ENCODE measurements at regions not wholly inside any gene's neighbourhood (a gene's known extent, or its start where the extent isn't known, plus 50 kb on each side); places are given as distances from the start of the nearest gene placed in this dataset.

GRCh38 chr16:76182041-76182635 is 95.1 kb upstream of the CNTNAP4 start:
- DNase-seq (ENCODE audit: low read depth): no peak

DNA sequence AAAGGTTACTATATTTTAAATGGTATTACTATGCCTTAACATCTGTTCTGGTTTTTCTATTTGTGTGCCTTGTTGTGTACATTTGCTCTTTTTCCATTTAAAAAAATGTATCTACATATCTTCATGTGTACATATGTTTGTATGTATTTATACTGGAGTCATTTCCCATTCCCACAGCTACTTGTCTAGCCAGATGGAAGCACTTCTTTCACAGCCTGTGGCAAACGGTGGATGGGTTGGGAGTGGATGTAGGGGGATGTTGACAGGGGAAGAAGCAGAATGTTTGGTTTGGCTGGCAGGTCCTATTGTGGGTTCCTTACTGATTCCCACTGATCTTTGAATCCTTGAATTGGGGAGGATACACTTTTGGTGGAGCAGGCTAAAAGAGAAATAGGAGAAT is 93.6 kb upstream of the CNTNAP4 start:
- DNase-seq (ENCODE audit: low read depth): no peak

- no peak for DNase-seq (ENCODE audit: low read depth)
Measured at GRCh38 chr16:76190057-76190456, 87.1 kb upstream of the CNTNAP4 start.

DNA sequence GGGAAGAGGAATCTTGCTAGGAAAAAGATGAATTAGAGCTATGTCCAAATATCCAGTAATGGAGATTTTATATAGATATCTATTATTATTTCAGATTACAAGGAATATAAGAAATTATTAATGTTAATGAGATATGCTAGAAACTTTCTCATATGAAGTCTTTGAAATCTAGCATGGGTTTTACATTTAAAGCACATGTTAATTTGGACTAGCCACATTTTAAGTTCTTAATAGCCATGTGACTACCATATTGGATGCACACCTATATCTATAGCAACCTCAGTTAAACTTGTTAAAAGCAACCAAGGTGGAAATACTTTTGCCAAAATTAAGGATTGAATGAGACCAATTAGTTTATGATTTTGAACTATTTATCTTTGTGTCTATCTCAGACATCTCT is 86.7 kb upstream of the CNTNAP4 start:
- no peak for DNase-seq (ENCODE audit: low read depth)

DNA sequence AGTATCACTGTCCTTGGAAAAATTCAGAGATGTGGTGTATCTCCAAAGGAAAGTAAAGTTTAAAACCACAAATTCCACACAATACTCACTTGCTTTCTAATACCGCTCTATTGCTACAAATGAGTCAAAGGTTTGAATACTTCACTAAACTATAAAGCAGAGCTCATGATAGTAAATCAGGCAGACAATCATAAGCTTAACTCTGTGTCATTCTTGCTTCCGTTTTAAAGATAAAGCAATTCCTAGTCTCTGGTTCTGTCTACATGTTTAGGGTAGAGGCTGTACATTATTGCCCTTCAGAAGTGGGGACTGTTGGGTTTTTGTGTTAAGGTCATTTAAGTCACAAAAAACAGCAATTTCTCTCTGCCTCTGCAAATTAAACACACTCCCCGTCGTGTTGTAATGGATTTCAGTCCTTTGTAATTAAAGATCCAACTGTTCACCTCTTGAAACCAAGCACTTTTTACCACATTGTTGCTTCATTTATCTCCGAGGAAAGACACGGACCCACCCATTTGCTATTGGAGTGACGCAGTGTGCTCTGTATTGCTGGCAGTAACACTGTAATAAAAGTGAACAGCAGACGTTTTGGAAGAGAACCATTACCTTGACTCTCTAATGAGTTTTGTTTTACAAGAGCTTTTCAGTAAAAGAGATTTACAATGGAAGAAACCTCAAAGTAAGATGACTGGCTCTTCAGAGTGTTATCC is 83.1 kb upstream of the CNTNAP4 start:
- DNase-seq (ENCODE audit: low read depth): no peak

- DNase-seq (ENCODE audit: low read depth): no peak
Measured at GRCh38 chr16:76194616-76195015, 82.6 kb upstream of the CNTNAP4 start.

DNA sequence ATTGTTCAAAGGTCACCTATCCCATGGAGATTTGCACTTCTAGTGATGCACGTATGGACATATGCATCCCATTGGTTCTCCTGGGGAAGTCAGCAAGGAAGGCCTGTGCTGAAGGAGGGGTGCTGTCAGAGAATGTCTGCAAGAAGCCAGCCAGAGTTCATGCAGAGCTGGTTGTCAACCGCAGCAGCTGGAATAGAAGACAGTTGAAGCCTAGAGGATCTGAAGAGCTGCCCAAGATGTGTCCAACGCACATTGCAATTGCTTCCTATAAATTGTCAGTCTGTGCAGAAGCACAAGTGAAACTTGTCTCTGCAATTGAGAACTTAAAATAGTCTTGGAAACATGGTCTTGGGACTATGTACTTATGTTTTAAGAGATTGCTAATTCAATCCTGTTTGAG is 82.1 kb upstream of the CNTNAP4 start:
- DNase-seq (ENCODE audit: low read depth): no peak

GRCh38 chr16:76195648-76196047 is 81.6 kb upstream of the CNTNAP4 start:
- DNase-seq (ENCODE audit: low read depth): no peak

DNA sequence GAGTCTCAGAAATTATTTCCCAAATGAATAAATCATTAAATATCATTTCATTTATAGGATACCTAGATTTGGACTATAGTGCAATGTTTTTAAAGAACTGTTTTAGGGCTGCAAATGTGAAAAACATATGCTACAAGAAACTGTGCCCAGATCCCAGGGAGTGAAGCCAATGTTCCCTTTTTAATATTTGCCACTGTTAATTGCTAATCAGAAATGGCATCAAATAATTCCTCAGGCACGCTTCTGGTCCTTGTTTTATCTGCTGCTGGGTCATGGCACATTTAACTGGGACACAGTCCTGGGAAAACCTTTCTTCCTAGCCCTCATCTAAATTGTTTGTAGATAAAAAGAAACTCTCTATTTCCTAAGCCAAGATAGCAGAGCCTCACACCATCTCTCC is 79.3 kb upstream of the CNTNAP4 start:
- no peak for DNase-seq (ENCODE audit: low read depth)

DNA sequence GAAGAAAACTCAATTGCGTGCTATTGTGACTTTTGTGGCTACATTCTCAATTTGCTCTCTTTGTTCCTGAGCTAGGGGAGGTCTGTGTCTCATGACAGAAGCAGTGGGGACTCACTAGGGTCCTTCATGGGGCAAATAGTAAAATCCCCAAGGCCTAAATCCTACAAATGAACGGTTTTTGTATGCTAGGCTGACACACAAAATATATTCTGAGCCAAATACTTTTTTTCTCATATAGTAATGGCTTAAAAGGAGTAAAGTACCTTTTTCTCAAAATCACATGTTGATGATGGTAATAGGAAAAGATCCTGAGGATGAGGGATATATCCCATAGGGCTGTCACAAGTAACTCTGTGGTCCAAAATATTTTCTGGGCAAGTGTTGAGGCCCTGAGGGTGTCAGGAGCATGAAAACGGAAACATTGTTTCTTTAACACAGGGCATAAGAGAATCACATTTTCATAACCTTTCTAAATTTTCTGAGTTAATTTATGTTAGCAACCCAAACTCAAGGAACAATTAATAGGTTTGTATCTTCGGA is 77.5 kb upstream of the CNTNAP4 start:
- no peak for DNase-seq (ENCODE audit: low read depth)

GRCh38 chr16:76201385-76201784 is 75.8 kb upstream of the CNTNAP4 start:
- no peak for DNase-seq (ENCODE audit: low read depth)

- DNase-seq (ENCODE audit: low read depth): no peak
Measured at GRCh38 chr16:76204249-76204648, 73.0 kb upstream of the CNTNAP4 start.

GRCh38 chr16:76207270-76207669 is 69.9 kb upstream of the CNTNAP4 start:
- no peak for DNase-seq (ENCODE audit: low read depth)

DNA sequence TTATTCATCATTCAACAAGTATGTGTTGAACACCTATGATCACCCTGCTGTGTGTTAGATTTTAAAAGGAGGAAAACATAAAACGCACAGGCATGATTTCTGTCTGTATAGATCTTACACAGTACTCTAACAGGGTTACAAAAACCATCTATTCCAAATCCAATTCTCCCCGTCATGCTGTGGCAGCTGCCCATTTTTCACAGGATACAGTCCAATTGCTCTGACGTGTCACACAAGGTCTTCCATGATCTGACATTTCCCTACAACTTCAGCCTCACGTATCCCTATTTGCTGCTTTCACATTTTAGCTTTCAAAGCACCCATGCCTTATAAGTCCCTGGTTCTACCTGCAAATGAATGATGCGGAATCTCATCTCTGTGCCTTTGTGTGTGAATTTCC is 67.0 kb upstream of the CNTNAP4 start:
- DNase-seq (ENCODE audit: low read depth): no peak

DNA sequence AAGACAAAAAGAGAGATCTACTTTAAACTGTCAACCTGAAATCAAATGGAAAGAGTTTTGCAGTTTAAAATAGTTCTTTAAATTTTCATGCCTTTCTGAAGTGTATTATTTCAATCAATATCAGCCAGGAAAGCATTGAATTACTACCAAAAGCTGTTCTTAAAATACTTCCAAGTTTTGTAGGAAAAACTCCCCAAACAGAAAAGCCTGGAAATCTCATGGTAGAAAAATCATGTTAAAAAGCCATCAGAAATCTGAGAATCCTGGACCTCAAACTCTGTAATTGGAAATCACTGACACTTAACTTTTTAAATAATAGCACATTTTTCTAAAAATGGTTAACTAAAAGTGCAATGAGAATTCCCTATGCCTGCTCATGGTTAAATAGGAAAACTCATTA is 63.3 kb upstream of the CNTNAP4 start:
- no peak for DNase-seq (ENCODE audit: low read depth)

- no peak for DNase-seq (ENCODE audit: low read depth)
Measured at GRCh38 chr16:76214856-76215255, 62.3 kb upstream of the CNTNAP4 start.

DNA sequence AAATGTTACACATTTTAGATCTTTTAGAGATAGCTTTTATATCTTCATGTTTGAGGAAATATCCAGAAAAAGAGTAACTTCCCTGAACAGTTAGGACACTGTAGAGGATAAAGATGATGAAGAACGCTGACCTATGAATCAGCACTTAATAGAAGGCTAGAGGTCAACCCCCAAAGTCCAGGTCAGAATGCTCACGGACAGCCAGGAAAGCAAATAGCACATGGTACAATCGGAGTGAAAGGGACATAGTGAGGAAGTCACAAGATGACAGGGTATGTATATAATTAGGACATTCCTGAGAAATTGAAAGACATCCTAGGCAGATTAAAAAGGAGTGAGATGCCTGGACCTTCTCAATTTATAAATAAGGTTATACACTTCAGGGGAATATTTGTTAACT is 55.1 kb upstream of the CNTNAP4 start:
- no peak for DNase-seq (ENCODE audit: low read depth)

GRCh38 chr16:76222853-76223252 is 54.3 kb upstream of the CNTNAP4 start:
- DNase-seq (ENCODE audit: low read depth): no peak

GRCh38 chr16:76226011-76226410 is 51.2 kb upstream of the CNTNAP4 start:
- no peak for DNase-seq (ENCODE audit: low read depth)

- no peak for DNase-seq (ENCODE audit: low read depth)
Measured at GRCh38 chr16:76226481-76226880, 50.7 kb upstream of the CNTNAP4 start.
